SK-N-SH treated with all-trans-retinoic acid at 6 μM for 48 hours (cell line): ENCODE measurements at regions not wholly inside any gene's neighbourhood (a gene's known extent, or its start where the extent isn't known, plus 50 kb on each side); places are given as distances from the start of the nearest gene placed in this dataset.

Experiments
- ARNTL ChIP-seq: fragments of 450-650 bp; formaldehyde crosslinking; IDR thresholded peaks from 2 replicates; pipeline ENCODE4 v1.5.0; 2020; ENCODE audit warnings: low read depth, mild to moderate bottlenecking, moderate library complexity, borderline replicate concordance
- CSDC2 ChIP-seq: fragments of 250-450 bp; sonication (Bioruptor Pico); IDR thresholded peaks from 2 replicates; pipeline ENCODE4 v1.5.0; 2020; ENCODE audit warnings: mild to moderate bottlenecking, moderate library complexity
- OSR1 ChIP-seq: fragments of 250-450 bp; sonication (Bioruptor Pico); IDR thresholded peaks from 2 replicates; pipeline ENCODE4 v1.8.0; 2022; ENCODE audit warnings: moderate library complexity, mild to moderate bottlenecking, inconsistent platforms
- ZFP3 ChIP-seq: fragments of 250-450 bp; sonication (Bioruptor Pico); IDR thresholded peaks from 2 replicates; pipeline ENCODE4 v1.5.0; 2020; ENCODE audit warnings: mild to moderate bottlenecking, moderate library complexity
- ZFP30 ChIP-seq: fragments of 450-650 bp; formaldehyde crosslinking; IDR thresholded peaks from 2 replicates; pipeline ENCODE4 v1.5.0; 2022; ENCODE audit warnings: mild to moderate bottlenecking, moderate library complexity
- ZNF565 ChIP-seq: fragments of 450-650 bp; formaldehyde crosslinking; conservative IDR thresholded peaks from 2 replicates; pipeline ENCODE4 v1.5.0; 2020; ENCODE audit warnings: low read depth, mild to moderate bottlenecking, moderate library complexity
- ZNF8 ChIP-seq: fragments of 450-650 bp; formaldehyde crosslinking; IDR thresholded peaks from 2 replicates; pipeline ENCODE4 v1.5.0; 2020; ENCODE audit warnings: mild to moderate bottlenecking, moderate library complexity
- TF ChIP-seq, protein P1 (sequence below): fragments of 250-450 bp; sonication (Bioruptor Pico); IDR thresholded peaks from 2 replicates; pipeline ENCODE4 v1.8.0; 2020; ENCODE audit warnings: mild to moderate bottlenecking, moderate library complexity, borderline replicate concordance

DNA sequence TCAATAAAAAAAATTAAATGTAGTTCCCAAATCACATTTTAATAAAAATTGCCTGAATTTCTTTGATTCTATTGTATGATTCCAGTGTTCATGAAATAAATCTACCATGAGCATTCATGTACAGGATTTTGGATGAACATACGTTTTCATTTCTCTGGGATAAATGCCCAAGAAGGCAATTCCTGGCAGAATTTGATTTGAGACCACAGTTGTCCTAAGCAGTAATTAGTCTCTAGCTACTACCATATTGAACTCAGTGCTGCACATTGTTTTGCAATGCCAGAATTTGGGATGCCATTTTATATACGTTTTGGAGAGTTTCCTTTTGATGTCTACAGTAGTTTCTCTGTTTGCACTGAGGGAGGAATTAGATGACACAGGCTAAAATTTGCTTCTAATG lies 265.3 kb upstream of the HS3ST5 start:
- TF ChIP-seq ZFP30 (CRISPR knock-in tag) (no peak), CSDC2 (no peak), ZNF8 (CRISPR knock-in tag) (no peak), ZFP3 (CRISPR knock-in tag) (no peak), ZNF565 (no peak), ARNTL (CRISPR knock-in tag) (no peak), OSR1 (no peak)
- TF ChIP-seq, protein P1, sequence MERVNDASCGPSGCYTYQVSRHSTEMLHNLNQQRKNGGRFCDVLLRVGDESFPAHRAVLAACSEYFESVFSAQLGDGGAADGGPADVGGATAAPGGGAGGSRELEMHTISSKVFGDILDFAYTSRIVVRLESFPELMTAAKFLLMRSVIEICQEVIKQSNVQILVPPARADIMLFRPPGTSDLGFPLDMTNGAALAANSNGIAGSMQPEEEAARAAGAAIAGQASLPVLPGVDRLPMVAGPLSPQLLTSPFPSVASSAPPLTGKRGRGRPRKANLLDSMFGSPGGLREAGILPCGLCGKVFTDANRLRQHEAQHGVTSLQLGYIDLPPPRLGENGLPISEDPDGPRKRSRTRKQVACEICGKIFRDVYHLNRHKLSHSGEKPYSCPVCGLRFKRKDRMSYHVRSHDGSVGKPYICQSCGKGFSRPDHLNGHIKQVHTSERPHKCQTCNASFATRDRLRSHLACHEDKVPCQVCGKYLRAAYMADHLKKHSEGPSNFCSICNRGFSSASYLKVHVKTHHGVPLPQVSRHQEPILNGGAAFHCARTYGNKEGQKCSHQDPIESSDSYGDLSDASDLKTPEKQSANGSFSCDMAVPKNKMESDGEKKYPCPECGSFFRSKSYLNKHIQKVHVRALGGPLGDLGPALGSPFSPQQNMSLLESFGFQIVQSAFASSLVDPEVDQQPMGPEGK: no peak
